Fibroblast of lung (primary cell): ENCODE measurements at regions not wholly inside any gene's neighbourhood (a gene's known extent, or its start where the extent isn't known, plus 50 kb on each side); places are given as distances from the start of the nearest gene placed in this dataset.

Experiments used
- DNase-seq, 2 donors: peaks; one replicate each; pipeline versions ENCODE4 v3.0.0 to v3.0.0-alpha.2; 2010; ENCODE audit warnings: low read depth in 2 of 2
- H2AFZ ChIP-seq: 2 replicates; pipeline ENCODE4 v1.5.1; 2012; ENCODE audit warnings: low read length, control low read depth, inconsistent platforms
- H3K27ac ChIP-seq: 2 replicates; pipeline ENCODE4 v1.5.1; 2011; ENCODE audit warnings: low read length, control low read depth; ENCODE audit not compliant: insufficient read depth
- H3K27me3 ChIP-seq: 2 replicates; pipeline ENCODE4 v1.5.1; 2011; ENCODE audit warnings: mild to moderate bottlenecking, low read length; ENCODE audit not compliant: control insufficient read depth, insufficient read depth
- H3K36me3 ChIP-seq: 2 replicates; pipeline ENCODE4 v1.5.1; 2011; ENCODE audit warnings: low read length; ENCODE audit not compliant: control insufficient read depth, insufficient read depth
- H3K4me1 ChIP-seq: 2 replicates; pipeline ENCODE4 v1.5.1; 2011; ENCODE audit warnings: low read length; ENCODE audit not compliant: control insufficient read depth, insufficient read depth; ENCODE audit errors: extremely low read depth
- H3K4me2 ChIP-seq: 2 replicates; pipeline ENCODE4 v1.5.1; 2011; ENCODE audit warnings: low read length, control low read depth; ENCODE audit not compliant: insufficient read depth; ENCODE audit errors: extremely low read depth
- H3K4me3 ChIP-seq, 4 experiments: fragments of 200-600 bp in 1 of 4; sonication (generic) in 1 of 4; replicated peaks in 1 of 4; 2 replicates each; pipeline ENCODE4 v1.5.1; 2011 to 2016; ENCODE audit warnings: low read length in 4 of 4, low read depth in 3 of 4, mild to moderate bottlenecking in 3 of 4, control low read depth in 2 of 4, inconsistent platforms in 1 of 4, mixed read lengths in 1 of 4; ENCODE audit not compliant: insufficient read depth in 1 of 4; ENCODE audit errors: control extremely low read depth in 1 of 4
- H3K79me2 ChIP-seq: 2 replicates; pipeline ENCODE4 v1.5.1; 2012; ENCODE audit warnings: mild to moderate bottlenecking, low read length, inconsistent platforms; ENCODE audit not compliant: control insufficient read depth, insufficient read depth
- H3K9ac ChIP-seq: 2 replicates; pipeline ENCODE4 v1.5.1; 2011; ENCODE audit warnings: mild to moderate bottlenecking, low read length, control low read depth; ENCODE audit not compliant: insufficient read depth
- H3K9me3 ChIP-seq: 2 replicates; pipeline ENCODE4 v1.5.1; 2012; ENCODE audit warnings: low read depth, low read length; ENCODE audit not compliant: control insufficient read depth, insufficient read depth
- H4K20me1 ChIP-seq: 2 replicates; pipeline ENCODE4 v1.5.1; 2011; ENCODE audit warnings: low read length; ENCODE audit not compliant: control insufficient read depth, insufficient read depth; ENCODE audit errors: extremely low read depth
- CTCF ChIP-seq, 2 donors: IDR thresholded peaks in 1 of 2; conservative IDR thresholded peaks in 1 of 2; 1 replicate in 1 of 2; 2 replicates in 1 of 2; pipeline ENCODE4 v1.5.1; 2011 to 2012; ENCODE audit warnings: low read length in 2 of 2, control low read depth in 1 of 2, inconsistent platforms in 1 of 2, low read depth in 1 of 2, mild to moderate bottlenecking in 1 of 2
- EZH2 ChIP-seq: IDR thresholded peaks from 2 replicates; pipeline ENCODE4 v1.5.1; 2012; ENCODE audit warnings: low read length, control low read depth, mild to moderate bottlenecking; ENCODE audit errors: missing control alignments

GRCh38 chr9:3742586-3742985, 216.8 kb upstream of the RFX3 start:
- Histone ChIP-seq H3K27ac (no peak overlapping the region), H3K4me1 (peaks cover 3% of the 10 kb centered on the region), H3K4me2 (no peak overlapping the region), H4K20me1 (no peaks in the 10 kb centered on the region), H3K9ac (no peak overlapping the region), H3K9me3 (no peaks in the 10 kb centered on the region), H3K27me3 (no peaks in the 10 kb centered on the region), H3K36me3 (no peaks in the 10 kb centered on the region), H3K79me2 (no peaks in the 10 kb centered on the region), H2AFZ (no peak overlapping the region), H3K4me3 (no peak overlapping the region)
- no peak for TF ChIP-seq EZH2
- no peak for TF ChIP-seq CTCF (conservative IDR thresholded peaks at IDR 0.05 in 1 of 2, IDR thresholded peaks at IDR 0.05 in 1 of 2; ENCODE audit: low read depth in 1 of 2, low read length in 2 of 2)
- DNase-seq, result no peak

- TF ChIP-seq CTCF (conservative IDR thresholded peaks at IDR 0.05 in 1 of 2, IDR thresholded peaks at IDR 0.05 in 1 of 2; ENCODE audit: low read depth in 1 of 2, low read length in 2 of 2) (no peak), EZH2 (no peak)
- Histone ChIP-seq H3K4me3 (no peak overlapping the region), H3K27ac (no peak overlapping the region), H3K9me3 (no peaks in the 10 kb centered on the region), H3K27me3 (no peaks in the 10 kb centered on the region), H3K9ac (no peak overlapping the region), H3K79me2 (no peaks in the 10 kb centered on the region), H4K20me1 (no peaks in the 10 kb centered on the region), H2AFZ (no peak overlapping the region), H3K4me2 (no peak overlapping the region), H3K36me3 (no peaks in the 10 kb centered on the region), H3K4me1 (peaks cover 3% of the 10 kb centered on the region)
- no peak for DNase-seq
These were observed 215.9 kb upstream of the RFX3 start for GRCh38 chr9:3741729-3742128.

- H2AFZ ChIP-seq, result no peak overlapping the region
- no peak overlapping the region for H3K4me2 ChIP-seq
- H3K9ac ChIP-seq, result no peak overlapping the region
- no peak overlapping the region for H3K4me3 ChIP-seq
- no peaks in the 10 kb centered on the region for H4K20me1 ChIP-seq
- H3K9me3 ChIP-seq, result no peaks in the 10 kb centered on the region
- H3K27me3 ChIP-seq, result no peaks in the 10 kb centered on the region
- peak in 1 of 2 donors; percentile 67 for DNase-seq
- no peak for TF ChIP-seq CTCF (conservative IDR thresholded peaks at IDR 0.05 in 1 of 2, IDR thresholded peaks at IDR 0.05 in 1 of 2; ENCODE audit: low read depth in 1 of 2, low read length in 2 of 2)
- no peak for TF ChIP-seq EZH2
- H3K79me2 ChIP-seq, result no peaks in the 10 kb centered on the region
- no peaks in the 10 kb centered on the region for H3K36me3 ChIP-seq
- H3K27ac ChIP-seq, result no peak overlapping the region
- H3K4me1 ChIP-seq, result peaks cover under 1% of the 10 kb centered on the region
These were observed 215.1 kb upstream of the RFX3 start for GRCh38 chr9:3740690-3741419.
